ENCODE measurements at regions not wholly inside any gene's neighbourhood (a gene's known extent, or its start where the extent isn't known, plus 50 kb on each side); places are given as distances from the start of the nearest gene placed in this dataset.
"Not testable (repeated sequence)": the region's sequence is repeated elsewhere in the genome, so short reads cannot be mapped to it uniquely, and the experiment has no call there.

DNA sequence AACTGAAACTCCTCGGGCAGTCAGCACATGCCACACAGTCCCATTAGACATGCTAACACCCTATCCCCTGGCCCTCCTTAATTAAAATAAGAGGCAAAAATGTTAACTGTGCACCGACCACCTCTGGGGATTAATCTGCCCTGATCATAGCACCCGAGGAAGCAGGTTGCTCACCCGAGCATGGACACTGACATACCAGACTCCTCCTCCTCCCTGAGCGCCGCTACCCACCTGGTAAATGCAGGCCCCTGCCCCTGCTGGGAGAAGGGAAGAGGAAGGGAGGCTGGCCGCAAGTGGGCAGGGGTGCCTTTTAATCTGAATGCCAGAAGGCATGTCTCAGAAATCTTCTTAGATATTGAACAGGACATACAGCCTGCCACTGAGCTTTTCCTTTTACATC lies 360.9 kb downstream of the RRAGC start:
- Histone ChIP-seq H3K27ac (ENCODE audit: low read depth, low read length, poor library complexity, severe bottlenecking) (no peak overlapping the region), H3K9me3 (ENCODE audit: low read length) (no peaks in the 10 kb centered on the region), H3K9me2 (ENCODE audit: insufficient read depth, low read length) (no peaks in the 10 kb centered on the region), H3K36me3 (ENCODE audit: insufficient read depth, low read length) (no peaks in the 10 kb centered on the region), H2AFZ (ENCODE audit: low read length) (peak overlapping the region; percentile 27; the same call in 1 of the 2 replicates), H3K4me3 (ENCODE audit: low read depth, low read length, poor library complexity, severe bottlenecking) (no peak overlapping the region), H4K20me1 (ENCODE audit: insufficient read depth, low read length) (no peaks in the 10 kb centered on the region), H3K4me2 (ENCODE audit: low read length) (peak overlapping the region; percentile 13; the same call in 1 of the 2 replicates), H3K4me1 (ENCODE audit: insufficient read depth, low read length, poor library complexity, severe bottlenecking) (peaks cover 10% of the 10 kb centered on the region), H3K79me2 (ENCODE audit: insufficient read depth, low read depth, low read length) (no peaks in the 10 kb centered on the region)
- peak; percentile 38 for DNase-seq (ENCODE audit: low spot score)
- POLR2A ChIA-PET: interaction anchor here (0.6 to 0.7 kb wide), 3 partner anchors 39 to 88 kb away, joined by 3 to 5 read pairs (median 3); no protein-coding TSS in a partner anchor
- BruUV-seq (replicated peaks): no TSS peak
- TF ChIP-seq EZH2phosphoT487 (IDR thresholded peaks at IDR 0.05; ENCODE audit: borderline replicate concordance, low read depth, low read length): no peak
- TF ChIP-seq, protein P1, sequence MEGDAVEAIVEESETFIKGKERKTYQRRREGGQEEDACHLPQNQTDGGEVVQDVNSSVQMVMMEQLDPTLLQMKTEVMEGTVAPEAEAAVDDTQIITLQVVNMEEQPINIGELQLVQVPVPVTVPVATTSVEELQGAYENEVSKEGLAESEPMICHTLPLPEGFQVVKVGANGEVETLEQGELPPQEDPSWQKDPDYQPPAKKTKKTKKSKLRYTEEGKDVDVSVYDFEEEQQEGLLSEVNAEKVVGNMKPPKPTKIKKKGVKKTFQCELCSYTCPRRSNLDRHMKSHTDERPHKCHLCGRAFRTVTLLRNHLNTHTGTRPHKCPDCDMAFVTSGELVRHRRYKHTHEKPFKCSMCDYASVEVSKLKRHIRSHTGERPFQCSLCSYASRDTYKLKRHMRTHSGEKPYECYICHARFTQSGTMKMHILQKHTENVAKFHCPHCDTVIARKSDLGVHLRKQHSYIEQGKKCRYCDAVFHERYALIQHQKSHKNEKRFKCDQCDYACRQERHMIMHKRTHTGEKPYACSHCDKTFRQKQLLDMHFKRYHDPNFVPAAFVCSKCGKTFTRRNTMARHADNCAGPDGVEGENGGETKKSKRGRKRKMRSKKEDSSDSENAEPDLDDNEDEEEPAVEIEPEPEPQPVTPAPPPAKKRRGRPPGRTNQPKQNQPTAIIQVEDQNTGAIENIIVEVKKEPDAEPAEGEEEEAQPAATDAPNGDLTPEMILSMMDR (conservative IDR thresholded peaks at IDR 0.05; ENCODE audit: low read length): no peak
- intact Hi-C loops (cut with micrococcal nuclease; ENCODE audit: unreplicated experiment): no loop called here
- CTCF ChIA-PET (ENCODE audit: unreplicated experiment): no interaction called here

GRCh38 chr1:38497921-38498656 lies 361.5 kb downstream of the RRAGC start:
- ChIA-PET CTCF (ENCODE audit: unreplicated experiment) (no interaction called here), POLR2A (interaction anchor here (0.6 kb wide), 2 partner anchors 81 to 87 kb away, joined by 3 read pairs; no protein-coding TSS in a partner anchor)
- no peak for TF ChIP-seq EZH2phosphoT487 (IDR thresholded peaks at IDR 0.05; ENCODE audit: borderline replicate concordance, low read depth, low read length)
- H3K79me2 ChIP-seq (ENCODE audit: insufficient read depth, low read depth, low read length): no peaks in the 10 kb centered on the region
- H3K27ac ChIP-seq (ENCODE audit: low read depth, low read length, poor library complexity, severe bottlenecking): no peak overlapping the region
- intact Hi-C loops (cut with micrococcal nuclease; ENCODE audit: unreplicated experiment): no loop called here
- H3K4me2 ChIP-seq (ENCODE audit: low read length): peak overlapping the region; percentile 13; the same call in 1 of the 2 replicates
- no peaks in the 10 kb centered on the region for H3K36me3 ChIP-seq (ENCODE audit: insufficient read depth, low read length)
- H3K9me3 ChIP-seq (ENCODE audit: low read length): no peaks in the 10 kb centered on the region
- H2AFZ ChIP-seq (ENCODE audit: low read length): peak overlapping the region; percentile 27; the same call in 1 of the 2 replicates
- H3K4me1 ChIP-seq (ENCODE audit: insufficient read depth, low read length, poor library complexity, severe bottlenecking): peaks cover 10% of the 10 kb centered on the region
- H3K9me2 ChIP-seq (ENCODE audit: insufficient read depth, low read length): no peaks in the 10 kb centered on the region
- no peaks in the 10 kb centered on the region for H4K20me1 ChIP-seq (ENCODE audit: insufficient read depth, low read length)
- no peak overlapping the region for H3K4me3 ChIP-seq (ENCODE audit: low read depth, low read length, poor library complexity, severe bottlenecking)
- no peak for DNase-seq (ENCODE audit: low spot score)
- BruUV-seq (replicated peaks): no TSS peak

DNA sequence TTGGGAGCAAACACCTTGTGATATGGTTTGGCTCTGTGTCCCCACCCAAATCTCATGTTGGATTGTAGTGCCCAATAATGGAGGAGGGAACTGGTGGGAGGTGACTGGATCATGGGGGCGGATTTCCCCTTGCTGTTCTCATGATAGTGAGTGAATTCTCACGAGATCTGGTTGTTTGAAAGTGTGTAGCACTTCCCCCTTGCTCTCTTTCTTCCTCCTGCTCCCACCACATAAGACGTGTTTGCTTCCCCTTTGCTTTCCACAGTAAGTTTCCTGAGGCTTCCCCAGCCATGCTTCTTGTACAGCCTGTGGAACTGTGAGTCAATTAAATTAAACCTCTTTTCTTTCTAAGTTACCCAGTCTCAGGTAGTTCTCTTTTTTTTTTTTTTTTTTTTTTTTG lies 366.3 kb downstream of the RRAGC start:
- CTCF ChIA-PET (ENCODE audit: unreplicated experiment); H3K4me2 ChIP-seq (ENCODE audit: low read length): not testable (repeated sequence)

More for the DNA sequence above, 366.3 kb downstream of the RRAGC start:
- DNase-seq (ENCODE audit: low spot score); H2AFZ ChIP-seq (ENCODE audit: low read length); intact Hi-C loops (cut with micrococcal nuclease; ENCODE audit: unreplicated experiment); H3K9me3 ChIP-seq (ENCODE audit: low read length); BruUV-seq (replicated peaks); POLR2A ChIA-PET; H3K27ac ChIP-seq (ENCODE audit: low read depth, low read length, poor library complexity, severe bottlenecking); H3K79me2 ChIP-seq (ENCODE audit: insufficient read depth, low read depth, low read length); H4K20me1 ChIP-seq (ENCODE audit: insufficient read depth, low read length); H3K9me2 ChIP-seq (ENCODE audit: insufficient read depth, low read length); H3K36me3 ChIP-seq (ENCODE audit: insufficient read depth, low read length); H3K4me3 ChIP-seq (ENCODE audit: low read depth, low read length, poor library complexity, severe bottlenecking): not testable (repeated sequence)
- peaks cover 11% of the 10 kb centered on the region for H3K4me1 ChIP-seq (ENCODE audit: insufficient read depth, low read length, poor library complexity, severe bottlenecking)
